Activated CD8-positive, alpha-beta memory T cell treated with anti-CD3 and anti-CD28 coated beads for 48 hours (primary cell): ENCODE measurements at regions not wholly inside any gene's neighbourhood (a gene's known extent, or its start where the extent isn't known, plus 50 kb on each side); places are given as distances from the start of the nearest gene placed in this dataset.

Source experiments
- DNase-seq, 3 experiments: peaks; one replicate each; pipeline ENCODE4 v3.0.0-alpha.2; 2020; ENCODE audit warnings: low read depth in 2 of 3, low spot score in 2 of 3

DNA sequence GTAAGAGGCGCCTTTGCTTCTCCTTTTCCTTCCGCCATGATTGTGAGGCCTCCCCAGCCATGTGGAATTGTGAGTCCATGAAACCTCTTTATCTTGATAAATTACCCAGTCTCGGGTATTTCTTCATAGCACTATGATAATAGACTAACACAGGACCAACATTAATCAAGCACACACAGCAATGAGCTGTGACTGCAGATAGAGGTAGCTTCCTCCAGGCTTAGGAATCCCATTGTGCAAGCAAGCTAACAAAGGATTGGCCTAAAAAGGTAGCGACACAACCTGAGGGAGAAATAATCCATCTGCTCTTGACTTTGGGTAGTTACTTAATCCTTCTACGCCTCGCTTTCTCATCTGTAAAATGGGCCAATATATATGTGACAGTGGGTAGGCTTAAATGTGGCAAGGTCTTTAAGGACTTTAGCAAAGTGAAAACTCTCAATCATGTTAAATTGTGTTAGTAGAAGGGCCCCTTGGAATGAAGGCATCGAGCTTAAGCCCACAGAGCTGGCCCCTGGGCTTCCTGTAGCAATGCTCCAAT is 393.6 kb downstream of the SOX9 start:
- DNase-seq = no peak

DNA sequence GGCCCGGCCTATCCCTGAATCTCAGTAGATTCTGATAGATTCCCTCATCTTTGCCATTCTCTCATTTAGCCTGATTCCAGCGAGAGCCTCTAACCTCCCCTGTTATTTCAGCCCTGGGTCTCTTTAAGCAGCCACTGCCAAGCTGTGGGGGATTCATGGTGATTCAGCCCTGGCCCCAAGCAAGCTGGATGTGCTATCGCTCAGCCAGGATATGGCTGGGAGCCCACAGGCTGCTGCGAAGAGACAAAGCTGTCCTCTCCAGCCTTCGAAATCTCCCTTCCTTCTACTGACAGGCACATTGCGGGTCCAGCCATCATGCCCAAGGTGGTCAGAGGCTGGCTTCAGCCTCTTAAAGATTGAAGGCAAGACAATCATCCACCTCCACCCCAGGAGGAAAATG is 394.1 kb downstream of the SOX9 start:
- no peak for DNase-seq

DNA sequence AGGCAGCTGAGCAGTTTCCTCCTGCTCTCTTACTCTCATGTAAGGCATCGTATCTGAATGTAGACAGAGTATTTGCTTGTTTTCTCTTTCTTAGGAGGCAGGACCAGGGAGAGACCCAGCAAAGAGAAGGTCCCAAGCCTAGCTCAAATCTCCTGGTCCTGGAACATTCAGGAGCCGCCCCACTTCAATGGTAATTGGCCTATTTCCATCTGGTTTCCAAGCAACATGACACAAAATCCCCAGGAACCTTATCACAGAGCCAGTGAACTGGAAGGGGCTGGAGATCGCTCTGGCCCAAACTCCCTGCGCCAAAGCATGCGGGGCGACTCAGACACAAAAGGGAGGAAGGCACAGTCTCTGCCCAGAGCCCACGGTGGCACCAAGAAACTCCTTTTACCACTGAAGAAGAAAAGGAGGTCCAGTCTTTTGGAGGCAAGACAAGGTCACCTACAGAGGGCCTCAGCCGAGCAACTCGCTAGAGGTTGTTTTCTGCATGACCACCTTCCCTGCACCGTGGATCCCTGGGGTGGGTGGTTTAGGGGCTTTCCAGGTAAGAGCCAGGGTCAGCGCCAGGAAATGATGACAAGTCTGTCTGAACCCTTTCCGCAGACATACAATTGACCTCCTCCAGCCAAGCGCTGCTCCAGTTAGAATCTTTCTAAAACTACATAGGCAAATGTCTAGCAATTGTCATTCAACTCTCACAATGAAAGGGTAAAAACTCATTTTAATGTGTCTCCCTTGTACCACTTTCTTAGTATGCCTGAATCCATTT is 394.7 kb downstream of the SOX9 start:
- DNase-seq = no peak

DNA sequence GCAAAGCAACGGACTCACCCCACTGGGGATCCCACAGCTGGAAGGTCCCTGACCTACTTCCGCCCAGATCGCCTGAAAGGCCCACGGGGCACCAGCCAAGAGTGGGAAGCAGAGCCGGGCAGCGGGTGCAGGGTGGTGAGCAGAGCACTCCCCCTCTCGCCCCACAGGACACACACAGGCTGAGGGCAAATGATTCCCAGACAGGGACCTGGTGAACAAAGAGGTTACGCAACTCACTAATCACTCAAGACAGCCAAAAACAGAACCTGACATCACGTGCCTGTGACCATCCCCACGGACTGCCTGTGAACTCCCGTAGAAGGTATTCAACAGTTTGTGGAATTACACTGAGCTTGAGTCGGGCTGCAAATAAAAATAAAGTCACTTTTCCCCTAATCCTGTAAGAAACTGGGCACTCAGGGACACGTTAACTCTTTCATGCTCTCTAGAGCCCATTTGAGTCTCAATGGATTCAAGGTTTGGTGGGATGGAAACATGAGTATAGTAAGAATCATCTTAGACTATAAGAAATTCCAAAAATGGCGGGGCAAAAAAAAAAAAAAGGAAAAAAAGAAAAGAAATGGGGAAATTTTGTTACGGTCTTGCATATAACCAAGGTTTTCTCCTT is 396.1 kb downstream of the SOX9 start:
- no peak for DNase-seq

DNA sequence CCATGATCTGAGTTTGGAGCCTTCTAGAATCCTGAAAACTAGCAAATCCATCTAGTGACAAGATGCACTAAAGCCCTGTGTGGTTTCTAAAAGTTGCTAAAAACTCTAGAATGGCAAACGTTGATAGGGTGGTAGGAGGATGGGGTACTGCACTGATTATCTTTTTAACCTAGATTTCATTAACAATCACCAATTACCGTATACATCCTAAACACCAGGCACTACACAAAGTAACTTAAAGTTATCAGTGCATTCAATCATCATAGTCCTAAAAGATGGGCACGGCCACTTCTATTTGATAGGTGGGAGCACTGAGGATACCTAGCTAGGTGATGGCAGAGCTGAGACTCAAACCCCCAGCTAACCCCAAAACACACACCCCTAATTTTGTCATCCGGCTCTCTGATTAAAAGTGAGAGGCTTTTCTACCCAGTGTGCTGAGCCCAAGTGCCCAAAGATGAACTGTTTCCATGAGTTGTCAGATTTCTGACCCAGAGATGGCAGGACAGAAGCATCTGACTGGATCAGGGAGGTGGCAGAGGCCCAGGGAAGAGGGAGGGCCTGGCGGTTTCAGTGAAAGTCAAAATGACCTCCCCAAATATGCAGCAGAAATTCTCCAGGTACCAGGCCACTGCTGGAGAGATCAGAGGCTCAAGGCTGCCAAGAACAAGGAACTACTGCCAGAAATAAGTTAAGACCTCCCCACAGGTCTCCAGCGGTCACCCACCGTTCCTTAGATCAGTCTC is 396.8 kb downstream of the SOX9 start:
- no peak for DNase-seq

DNA sequence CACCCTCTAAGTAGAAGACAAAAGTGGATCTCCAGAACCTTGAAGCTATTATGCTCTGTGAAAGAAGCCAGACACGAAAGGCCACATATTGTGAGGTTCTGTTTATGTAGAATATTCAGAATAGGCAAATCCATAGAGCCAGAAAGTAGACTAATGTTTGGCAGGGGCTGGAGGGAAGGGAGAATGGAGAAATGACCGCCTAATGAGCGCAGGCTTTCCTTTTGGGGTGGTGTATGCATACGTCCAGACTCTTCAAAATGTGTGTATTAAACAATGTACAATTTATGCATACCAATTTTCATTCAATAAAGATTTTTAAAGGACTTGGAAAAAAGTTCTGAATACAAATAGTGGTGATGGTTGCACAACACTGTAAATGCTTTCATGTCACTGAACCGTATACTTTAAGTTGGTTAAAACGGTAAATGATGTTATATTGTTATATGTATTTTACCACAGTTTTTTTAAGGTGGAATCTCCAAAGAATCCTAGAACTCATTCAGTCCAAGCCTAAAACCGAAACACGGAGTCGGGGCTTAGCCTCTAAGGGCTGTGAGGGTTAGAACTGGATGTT is 397.4 kb downstream of the SOX9 start:
- DNase-seq = no peak

DNA sequence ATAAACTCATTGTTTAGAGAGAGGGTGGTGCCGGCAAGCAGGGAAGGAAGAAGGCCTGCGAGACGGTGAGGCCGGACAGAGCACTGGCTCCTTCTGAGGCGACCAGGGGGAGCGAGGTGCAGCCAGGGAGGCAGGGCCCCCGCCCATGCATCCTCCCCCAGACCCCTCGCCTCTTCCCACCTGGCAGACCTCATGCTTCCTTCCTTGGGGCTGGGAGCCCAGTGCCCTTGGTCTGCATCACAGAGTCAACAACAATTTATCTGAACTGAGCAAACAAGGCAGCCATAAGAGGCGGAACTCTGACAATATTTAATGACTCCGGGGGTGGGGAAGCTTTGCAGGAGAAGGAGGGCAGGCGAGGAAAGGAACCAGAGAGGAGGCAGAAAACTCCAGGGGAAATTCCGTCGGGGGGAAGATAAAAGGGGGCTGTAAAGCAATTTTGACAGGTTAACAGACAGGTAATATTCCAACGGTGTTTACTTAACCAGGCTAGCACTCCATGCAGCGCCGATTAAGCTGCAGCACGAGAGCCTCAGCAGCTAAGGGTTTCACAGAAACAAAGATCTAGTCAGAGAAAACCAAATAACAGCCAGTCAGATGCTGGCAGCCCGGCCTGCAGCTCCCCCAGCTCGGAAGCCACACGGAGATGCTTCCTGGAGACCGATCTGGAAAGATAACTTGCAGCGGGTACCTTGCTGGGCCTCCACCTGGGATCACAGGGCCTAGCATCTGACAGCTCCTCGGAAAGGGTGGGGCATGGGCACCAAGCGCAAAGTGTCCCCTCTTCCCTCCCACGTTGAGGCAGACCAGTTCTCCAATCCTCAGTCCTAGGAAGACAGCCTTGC is 398.2 kb downstream of the SOX9 start:
- no peak for DNase-seq

DNA sequence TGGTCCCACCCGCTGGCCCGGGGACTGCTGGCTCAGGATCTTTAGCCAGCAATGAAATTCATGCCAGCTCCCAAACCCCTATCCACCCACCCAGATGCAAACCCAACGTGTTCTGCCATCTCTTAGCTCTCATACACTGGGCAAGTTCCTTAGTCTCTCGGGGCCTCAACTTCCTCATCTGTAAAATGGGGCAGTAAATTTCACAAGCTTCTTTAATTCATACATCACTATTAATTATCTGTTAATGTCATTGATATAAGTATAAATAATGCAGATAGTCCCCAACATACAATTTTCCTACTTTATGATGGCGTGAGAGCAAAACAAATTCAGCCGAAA is 398.7 kb downstream of the SOX9 start:
- DNase-seq = no peak

DNA sequence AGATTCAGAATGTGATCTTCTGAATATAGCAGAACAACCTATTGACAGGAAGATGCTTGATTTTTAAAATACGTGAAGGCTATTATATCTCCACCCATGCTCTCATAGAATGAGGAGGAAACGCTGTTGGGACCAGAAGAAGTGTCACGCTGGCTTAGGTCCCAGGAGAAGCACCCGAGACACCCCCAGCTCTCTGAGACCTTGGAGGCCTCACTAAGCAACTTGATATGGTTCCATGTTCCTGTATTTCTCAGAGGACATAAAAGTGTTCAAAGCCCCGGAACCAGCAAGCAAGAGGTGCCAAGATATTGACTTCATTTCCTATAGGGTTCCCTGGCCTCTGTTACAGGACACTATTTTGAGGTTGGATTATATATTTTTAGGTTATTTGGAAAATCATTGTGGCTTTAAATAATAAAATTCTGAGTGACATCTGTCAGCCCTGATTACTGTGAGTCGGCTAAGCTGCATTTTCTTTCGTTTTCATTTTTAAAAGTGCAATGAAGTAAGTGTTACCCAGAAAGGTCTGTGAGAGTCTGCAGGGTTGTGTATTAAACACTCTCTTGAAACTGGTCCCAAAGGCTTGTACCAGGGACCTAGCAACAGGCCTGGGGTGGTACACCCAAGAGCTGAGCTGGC is 400.0 kb downstream of the SOX9 start:
- DNase-seq = no peak

DNA sequence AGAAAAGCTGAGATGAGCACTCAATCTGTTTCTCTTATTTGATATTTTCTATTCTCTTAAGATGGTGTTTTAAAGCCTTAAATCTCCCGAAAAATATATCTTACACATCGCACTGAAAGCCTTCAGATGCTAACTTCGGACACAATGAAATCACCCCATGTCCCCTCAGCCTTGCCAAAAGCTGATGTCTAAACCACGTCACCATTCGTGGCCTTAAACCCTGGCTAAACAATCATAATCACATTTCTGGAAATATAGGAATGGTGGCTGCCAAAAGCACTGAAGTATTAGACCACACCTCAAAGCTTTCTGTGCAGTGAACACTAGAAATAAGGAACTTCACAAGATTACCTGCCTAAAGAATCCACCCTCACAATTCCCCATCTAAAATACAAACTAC is 402.7 kb downstream of the SOX9 start:
- no peak for DNase-seq

DNA sequence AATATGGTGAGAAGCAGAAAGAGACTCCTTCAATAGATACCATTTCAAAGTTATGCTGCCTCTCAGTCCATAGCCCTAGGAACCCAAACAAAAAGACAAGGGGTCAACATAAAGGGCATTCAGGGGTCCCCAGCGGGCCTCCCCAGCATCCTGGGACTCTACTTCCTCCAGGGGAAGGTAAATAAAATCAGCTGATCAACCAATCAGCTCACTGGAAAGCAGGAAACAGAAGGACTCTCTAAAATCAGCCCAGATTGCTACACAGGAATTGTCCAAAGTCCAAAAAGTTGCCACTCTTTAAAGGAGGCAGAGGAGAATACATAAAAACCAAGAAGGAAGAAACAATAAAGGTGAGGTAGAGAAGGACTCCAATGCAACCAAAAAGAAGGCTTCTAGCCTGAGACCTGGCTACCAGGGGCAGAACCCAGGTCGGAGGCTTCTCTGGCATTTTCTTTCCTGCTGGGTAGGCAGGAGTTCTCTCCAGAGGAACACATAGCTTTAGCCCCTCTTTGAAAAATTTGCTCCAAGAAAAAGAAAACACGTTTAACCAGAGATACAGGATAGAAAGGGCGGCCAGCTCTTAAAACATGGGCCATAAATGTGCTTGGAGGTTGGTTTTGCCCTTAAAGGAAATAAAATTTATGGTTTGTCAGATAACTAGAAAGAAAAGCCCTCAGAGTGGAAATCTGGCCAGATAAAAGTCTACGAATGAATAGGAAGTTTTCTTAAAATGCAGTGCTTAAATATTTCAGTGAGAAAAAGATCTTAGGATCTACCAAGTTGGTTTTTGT is 404.6 kb downstream of the SOX9 start:
- no peak for DNase-seq

DNA sequence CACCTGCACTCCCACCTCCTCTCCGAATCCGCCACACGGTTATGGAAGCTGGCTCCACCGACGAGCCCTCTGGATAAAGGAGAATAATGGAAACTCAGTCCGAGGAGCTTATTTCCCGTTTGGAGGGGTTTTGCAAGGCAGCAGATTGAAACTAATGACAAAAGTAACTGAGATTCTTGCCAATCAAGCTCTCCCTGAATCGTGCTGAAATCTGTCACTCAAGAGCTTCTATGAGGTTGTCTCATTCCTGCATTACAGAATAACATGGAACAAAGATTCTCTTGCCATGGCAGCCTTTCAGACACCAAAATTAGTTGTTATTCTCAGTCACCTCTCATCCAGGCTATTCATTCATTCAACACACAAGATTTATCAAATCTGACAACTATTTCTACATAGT is 405.9 kb downstream of the SOX9 start:
- DNase-seq = no peak

DNA sequence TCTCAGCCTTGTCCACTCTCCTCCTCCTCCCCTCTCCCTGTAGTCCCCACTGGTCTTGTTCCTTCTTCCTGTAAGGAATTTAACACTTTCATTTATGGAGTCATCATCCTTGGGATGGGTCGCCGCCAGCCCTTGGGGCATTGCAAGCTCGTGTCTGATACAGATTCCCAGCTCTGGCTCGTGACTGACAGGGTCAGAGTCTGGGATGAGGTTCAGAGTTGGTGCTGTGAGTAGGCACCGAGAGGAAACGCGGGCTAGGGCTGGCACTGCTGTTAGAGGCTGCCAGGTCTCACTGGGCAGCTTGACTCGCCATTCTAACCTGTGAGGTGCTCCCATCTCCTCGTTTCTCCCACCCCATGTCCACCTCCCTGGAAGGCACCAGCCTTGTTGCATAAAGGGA is 407.0 kb downstream of the SOX9 start:
- no peak for DNase-seq

DNA sequence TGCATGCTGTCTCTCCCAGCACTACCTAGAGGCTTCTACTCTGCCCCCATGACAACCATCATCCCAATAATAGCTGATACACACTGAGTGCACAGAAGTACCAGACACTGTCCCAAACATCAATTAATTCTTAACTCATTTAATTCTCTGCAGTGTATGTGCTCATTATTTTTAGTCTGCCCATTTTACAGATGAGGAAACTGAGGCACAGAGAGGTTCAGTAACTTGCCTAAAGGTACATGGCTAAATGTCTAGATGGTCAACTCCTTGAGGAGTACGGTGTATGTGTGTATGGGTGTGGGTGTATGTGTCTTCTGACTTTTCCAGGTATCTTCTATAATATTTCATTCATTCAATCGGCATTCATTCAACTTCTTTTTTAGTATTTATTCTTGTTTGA is 407.9 kb downstream of the SOX9 start:
- DNase-seq = no peak

DNA sequence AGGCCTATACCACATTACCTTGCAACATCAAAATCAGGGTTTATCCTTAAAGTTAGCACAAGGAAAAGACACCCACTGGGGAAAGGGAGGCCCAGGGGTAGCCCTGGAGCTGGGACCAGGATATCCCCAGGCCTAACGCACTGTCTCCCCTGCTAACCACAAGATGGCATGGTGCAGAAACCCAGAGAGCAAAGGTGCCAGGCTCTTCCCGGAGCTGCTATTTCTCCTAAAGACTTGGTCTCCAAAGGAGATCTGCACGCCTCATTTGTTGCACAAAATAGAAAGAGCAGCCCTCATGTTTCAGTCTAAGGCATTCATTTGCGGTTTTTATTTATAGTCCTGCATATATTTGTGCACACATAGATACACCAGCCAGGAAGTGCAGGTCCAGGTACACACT is 408.6 kb downstream of the SOX9 start:
- DNase-seq = no peak

DNA sequence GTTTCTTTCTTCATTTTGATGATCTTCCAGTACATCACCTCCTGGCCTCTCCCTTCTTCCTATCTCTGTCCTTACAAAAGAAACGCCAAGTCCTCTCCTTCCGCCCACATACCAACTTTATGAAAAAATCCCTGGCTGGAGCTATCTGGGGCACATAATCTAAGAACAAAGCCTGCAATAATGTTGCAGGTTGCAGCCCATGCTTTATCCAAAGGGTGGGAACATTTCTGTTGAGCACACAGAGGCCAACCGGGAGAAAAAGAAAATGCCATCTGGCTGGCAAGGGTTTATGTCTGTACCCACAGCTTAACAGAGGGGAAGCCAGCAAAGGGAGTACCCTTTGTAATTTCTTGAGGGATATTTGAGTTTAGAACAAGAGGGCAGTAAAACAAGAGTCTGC is 409.6 kb downstream of the SOX9 start:
- DNase-seq = no peak

DNA sequence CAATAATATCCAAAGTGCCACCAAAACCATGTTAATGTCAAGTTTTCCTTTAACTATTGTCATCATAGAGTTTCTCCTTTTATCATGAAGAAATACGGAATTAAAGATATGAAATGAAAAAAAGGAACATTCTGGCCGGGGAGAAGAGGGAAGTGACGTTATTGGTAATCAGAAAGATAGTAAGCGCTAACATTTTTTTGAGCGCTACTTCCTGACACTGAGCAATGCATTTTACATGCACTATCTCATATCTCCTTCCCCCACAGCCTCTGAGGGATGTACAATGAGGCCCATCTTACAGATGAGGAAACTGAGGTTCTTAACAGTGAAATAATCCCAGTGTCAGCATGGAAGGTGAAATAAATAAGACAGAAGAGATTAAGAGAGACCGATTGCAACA is 410.9 kb downstream of the SOX9 start:
- no peak for DNase-seq

DNA sequence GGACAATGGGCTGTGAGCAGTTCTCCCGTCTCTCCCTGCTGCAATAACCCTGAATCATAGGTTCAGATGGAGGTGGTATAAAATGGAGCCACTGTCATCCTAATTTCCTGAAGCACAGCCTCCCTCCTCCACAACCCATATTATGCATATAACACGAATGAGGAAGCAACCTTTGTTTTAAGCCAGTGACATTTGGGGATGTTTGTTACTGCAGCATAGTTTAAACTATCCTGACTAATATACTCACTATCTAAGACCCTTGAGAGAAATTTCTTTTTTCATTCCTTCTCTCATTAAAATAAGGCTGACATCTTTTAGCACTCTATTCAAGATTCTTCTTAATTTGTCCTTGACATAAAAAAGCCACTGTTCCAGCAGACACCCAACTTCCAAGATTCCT is 413.4 kb downstream of the SOX9 start:
- no peak for DNase-seq

DNA sequence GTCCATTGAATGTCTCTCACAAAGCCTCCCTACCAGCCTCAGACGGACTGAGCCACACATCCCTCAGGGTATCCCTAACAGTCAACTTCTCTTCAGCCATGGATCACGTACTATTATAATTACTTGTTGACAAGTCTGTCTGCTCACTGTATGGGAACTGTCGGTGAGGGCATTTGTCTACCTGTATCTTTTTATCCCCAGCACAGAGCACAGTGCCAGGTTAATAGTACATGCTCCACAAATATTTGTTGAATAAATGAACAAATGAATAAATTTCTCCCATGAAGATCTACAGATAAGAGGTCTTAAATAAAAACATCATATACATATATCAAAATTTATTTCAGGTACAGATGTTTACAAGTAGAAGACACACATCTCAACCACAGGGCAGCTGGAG is 414.0 kb downstream of the SOX9 start:
- DNase-seq = no peak

DNA sequence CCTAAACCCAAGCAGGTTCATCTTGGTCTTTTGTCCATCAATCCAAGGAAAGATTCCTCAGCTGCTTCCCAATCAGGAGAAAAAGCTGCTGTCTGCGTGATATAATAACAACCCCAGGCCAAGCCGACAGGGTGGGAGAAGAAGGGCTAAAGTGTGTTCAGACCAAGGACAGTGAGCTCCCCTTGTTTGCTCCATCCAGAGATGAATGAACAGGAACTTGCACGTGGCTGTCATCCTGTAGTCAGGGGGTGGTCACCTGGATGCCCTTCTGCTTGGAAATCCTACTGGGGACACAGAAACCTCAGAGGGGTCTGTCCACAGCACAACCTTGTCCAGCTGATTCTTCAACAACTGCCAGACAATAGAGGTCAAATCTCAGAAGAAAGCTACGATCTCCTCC is 414.5 kb downstream of the SOX9 start:
- DNase-seq = no peak
